Ascending aorta (tissue), 2 donors: ENCODE measurements at regions not wholly inside any gene's neighbourhood (a gene's known extent, or its start where the extent isn't known, plus 50 kb on each side); places are given as distances from the start of the nearest gene placed in this dataset.

Experiments
- DNase-seq, 2 donors: peaks; one replicate each; pipeline ENCODE4 v3.0.0-alpha.2; 2019; ENCODE audit warnings: low spot score in 2 of 2
- H3K27ac ChIP-seq, 2 donors: fragments of 200-600 bp; sonication (generic); one replicate each; pipeline ENCODE4 v1.5.1; 2016 to 2017; ENCODE audit warnings: mild to moderate bottlenecking in 1 of 2
- H3K27me3 ChIP-seq: fragments of 200-600 bp; sonication (generic); one replicate; pipeline ENCODE4 v1.5.1; 2017
- H3K36me3 ChIP-seq, 2 donors: fragments of 200-600 bp; sonication (generic); one replicate each; pipeline ENCODE4 v1.5.1; 2016
- H3K4me1 ChIP-seq, 2 donors: fragments of 200-600 bp; sonication (generic); one replicate each; pipeline ENCODE4 v1.5.1; 2016 to 2017; ENCODE audit warnings: mild to moderate bottlenecking in 1 of 2
- H3K4me3 ChIP-seq, 2 donors: fragments of 200-600 bp; sonication (generic); one replicate each; pipeline ENCODE4 v1.5.1; 2016 to 2017; ENCODE audit warnings: mild to moderate bottlenecking in 1 of 2
- H3K9me3 ChIP-seq, 2 donors: fragments of 200-600 bp; sonication (generic); one replicate each; pipeline ENCODE4 v1.5.1; 2016
- CTCF ChIP-seq, 3 experiments: fragments of 200-600 bp in 2 of 3; fragments of 450-650 bp in 1 of 3; sonication (generic) in 2 of 3; IDR thresholded peaks; one replicate each; pipeline ENCODE4 v1.5.1; 2016 to 2019; ENCODE audit warnings: antibody characterized with exemption in 3 of 3, mild to moderate bottlenecking in 1 of 3, moderate library complexity in 1 of 3
- intact Hi-C: fragments of 100-400 bp; cut with DNase I; formaldehyde crosslinking; loops from one replicate; pipeline ENCODE4 v1.15.1; 2023

- no peak overlapping the region for H3K27ac ChIP-seq
- no peaks in the 10 kb centered on the region for H3K36me3 ChIP-seq
- no peak overlapping the region for H3K4me3 ChIP-seq
- intact Hi-C loops = no loop called here
- H3K4me1 ChIP-seq = no peaks in the 10 kb centered on the region
- TF ChIP-seq CTCF (IDR thresholded peaks at IDR 0.05) = no peak
- no peak for DNase-seq
- H3K9me3 ChIP-seq = no peaks in the 10 kb centered on the region
- H3K27me3 ChIP-seq = no peaks in the 10 kb centered on the region
Observed at GRCh38 chr22:48001101-48001500, 1238.7 kb downstream of the TBC1D22A start.

GRCh38 chr22:47997612-47998011 is 1235.2 kb downstream of the TBC1D22A start:
- intact Hi-C loops = no loop called here
- Histone ChIP-seq H3K27ac (no peak overlapping the region), H3K4me3 (no peak overlapping the region), H3K27me3 (no peaks in the 10 kb centered on the region), H3K9me3 (no peaks in the 10 kb centered on the region), H3K36me3 (no peaks in the 10 kb centered on the region), H3K4me1 (no peaks in the 10 kb centered on the region)
- DNase-seq = no peak
- TF ChIP-seq CTCF (IDR thresholded peaks at IDR 0.05) = no peak

GRCh38 chr22:47997052-47997590 is 1234.7 kb downstream of the TBC1D22A start:
- no peaks in the 10 kb centered on the region for H3K4me1 ChIP-seq
- H3K4me3 ChIP-seq = no peak overlapping the region
- intact Hi-C loops = no loop called here
- no peaks in the 10 kb centered on the region for H3K36me3 ChIP-seq
- no peaks in the 10 kb centered on the region for H3K9me3 ChIP-seq
- no peak for TF ChIP-seq CTCF (IDR thresholded peaks at IDR 0.05)
- no peak overlapping the region for H3K27ac ChIP-seq
- H3K27me3 ChIP-seq = no peaks in the 10 kb centered on the region
- no peak for DNase-seq

GRCh38 chr22:47996446-47996857 is 1234.0 kb downstream of the TBC1D22A start:
- H3K27ac ChIP-seq = no peak overlapping the region
- no peaks in the 10 kb centered on the region for H3K27me3 ChIP-seq
- intact Hi-C loops = no loop called here
- no peak for TF ChIP-seq CTCF (IDR thresholded peaks at IDR 0.05)
- H3K4me3 ChIP-seq = no peak overlapping the region
- no peak for DNase-seq
- H3K4me1 ChIP-seq = no peaks in the 10 kb centered on the region
- no peaks in the 10 kb centered on the region for H3K9me3 ChIP-seq
- H3K36me3 ChIP-seq = no peaks in the 10 kb centered on the region

GRCh38 chr22:47995718-47996117 is 1233.3 kb downstream of the TBC1D22A start:
- Histone ChIP-seq H3K27me3 (no peaks in the 10 kb centered on the region), H3K36me3 (no peaks in the 10 kb centered on the region), H3K27ac (no peak overlapping the region), H3K4me3 (no peak overlapping the region), H3K9me3 (no peaks in the 10 kb centered on the region), H3K4me1 (no peaks in the 10 kb centered on the region)
- intact Hi-C loops = no loop called here
- no peak for DNase-seq
- no peak for TF ChIP-seq CTCF (IDR thresholded peaks at IDR 0.05)

GRCh38 chr22:47995264-47995627 is 1232.8 kb downstream of the TBC1D22A start:
- Histone ChIP-seq H3K9me3 (no peaks in the 10 kb centered on the region), H3K4me1 (no peaks in the 10 kb centered on the region), H3K27ac (no peak overlapping the region), H3K4me3 (no peak overlapping the region), H3K36me3 (no peaks in the 10 kb centered on the region), H3K27me3 (no peaks in the 10 kb centered on the region)
- no peak for DNase-seq
- TF ChIP-seq CTCF (IDR thresholded peaks at IDR 0.05) = no peak
- intact Hi-C loops = no loop called here
